HepG2 (cell line): ENCODE measurements at regions not wholly inside any gene's neighbourhood (a gene's known extent, or its start where the extent isn't known, plus 50 kb on each side); places are given as distances from the start of the nearest gene placed in this dataset.

Experiments used
- TSC22D2 ChIP-seq: sonication (generic); formaldehyde crosslinking; IDR thresholded peaks from 2 replicates; pipeline ENCODE4 v1.5.1; 2020; ENCODE audit warnings: missing genetic modification reagents, mild to moderate bottlenecking, borderline replicate concordance
- ZMYM2 ChIP-seq: sonication (generic); formaldehyde crosslinking; IDR thresholded peaks from 2 replicates; pipeline ENCODE4 v1.8.0; 2022; ENCODE audit warnings: mild to moderate bottlenecking, missing genetic modification reagents
- ZNF33A ChIP-seq: sonication (generic); formaldehyde crosslinking; IDR thresholded peaks from 2 replicates; pipeline ENCODE4 v1.5.1; 2020; ENCODE audit warnings: missing genetic modification reagents, mild to moderate bottlenecking, moderate library complexity, borderline replicate concordance
- ZNF382 ChIP-seq: sonication (generic); formaldehyde crosslinking; IDR thresholded peaks from 2 replicates; pipeline ENCODE4 v1.5.0; 2020; ENCODE audit warnings: missing genetic modification reagents, mild to moderate bottlenecking, borderline replicate concordance
- TF ChIP-seq, protein P1 (sequence below): sonication (generic); formaldehyde crosslinking; IDR thresholded peaks from 2 replicates; pipeline ENCODE4 v1.4.0; 2020; ENCODE audit warnings: missing genetic modification reagents
- TF ChIP-seq, protein P2 (sequence below): sonication (generic); formaldehyde crosslinking; IDR thresholded peaks from 2 replicates; pipeline ENCODE4 v1.4.0; 2020; ENCODE audit warnings: missing genetic modification reagents

DNA sequence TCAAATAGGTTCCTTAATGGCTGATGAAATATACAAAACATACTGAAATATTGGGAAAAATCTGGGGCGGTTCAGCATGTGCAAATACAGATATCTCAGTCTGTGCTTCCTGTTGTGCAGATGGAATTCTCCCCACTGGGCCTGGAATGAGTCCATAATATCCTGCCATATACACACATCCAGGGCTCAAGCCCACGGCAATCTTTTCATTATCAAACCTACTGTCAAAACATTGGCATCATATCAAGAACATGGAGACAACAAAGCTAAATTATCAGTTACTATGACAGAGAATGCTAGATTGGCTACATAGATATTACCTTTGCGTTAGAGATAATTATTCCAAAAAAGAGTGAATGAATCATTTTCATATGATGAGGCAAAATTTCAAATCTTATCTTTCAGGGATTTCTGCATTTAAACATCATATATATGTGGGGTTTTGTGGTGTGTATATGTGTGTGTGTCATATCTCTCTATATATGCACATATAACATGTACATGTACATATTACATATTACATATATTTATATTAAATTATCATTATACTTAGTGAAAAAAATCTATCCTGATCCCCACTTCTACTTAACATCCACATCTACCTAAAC is 713.3 kb downstream of the GBE1 start (continued):
- TF ChIP-seq ZNF382 (CRISPR knock-in tag) = no peak
- TF ChIP-seq, protein P1, sequence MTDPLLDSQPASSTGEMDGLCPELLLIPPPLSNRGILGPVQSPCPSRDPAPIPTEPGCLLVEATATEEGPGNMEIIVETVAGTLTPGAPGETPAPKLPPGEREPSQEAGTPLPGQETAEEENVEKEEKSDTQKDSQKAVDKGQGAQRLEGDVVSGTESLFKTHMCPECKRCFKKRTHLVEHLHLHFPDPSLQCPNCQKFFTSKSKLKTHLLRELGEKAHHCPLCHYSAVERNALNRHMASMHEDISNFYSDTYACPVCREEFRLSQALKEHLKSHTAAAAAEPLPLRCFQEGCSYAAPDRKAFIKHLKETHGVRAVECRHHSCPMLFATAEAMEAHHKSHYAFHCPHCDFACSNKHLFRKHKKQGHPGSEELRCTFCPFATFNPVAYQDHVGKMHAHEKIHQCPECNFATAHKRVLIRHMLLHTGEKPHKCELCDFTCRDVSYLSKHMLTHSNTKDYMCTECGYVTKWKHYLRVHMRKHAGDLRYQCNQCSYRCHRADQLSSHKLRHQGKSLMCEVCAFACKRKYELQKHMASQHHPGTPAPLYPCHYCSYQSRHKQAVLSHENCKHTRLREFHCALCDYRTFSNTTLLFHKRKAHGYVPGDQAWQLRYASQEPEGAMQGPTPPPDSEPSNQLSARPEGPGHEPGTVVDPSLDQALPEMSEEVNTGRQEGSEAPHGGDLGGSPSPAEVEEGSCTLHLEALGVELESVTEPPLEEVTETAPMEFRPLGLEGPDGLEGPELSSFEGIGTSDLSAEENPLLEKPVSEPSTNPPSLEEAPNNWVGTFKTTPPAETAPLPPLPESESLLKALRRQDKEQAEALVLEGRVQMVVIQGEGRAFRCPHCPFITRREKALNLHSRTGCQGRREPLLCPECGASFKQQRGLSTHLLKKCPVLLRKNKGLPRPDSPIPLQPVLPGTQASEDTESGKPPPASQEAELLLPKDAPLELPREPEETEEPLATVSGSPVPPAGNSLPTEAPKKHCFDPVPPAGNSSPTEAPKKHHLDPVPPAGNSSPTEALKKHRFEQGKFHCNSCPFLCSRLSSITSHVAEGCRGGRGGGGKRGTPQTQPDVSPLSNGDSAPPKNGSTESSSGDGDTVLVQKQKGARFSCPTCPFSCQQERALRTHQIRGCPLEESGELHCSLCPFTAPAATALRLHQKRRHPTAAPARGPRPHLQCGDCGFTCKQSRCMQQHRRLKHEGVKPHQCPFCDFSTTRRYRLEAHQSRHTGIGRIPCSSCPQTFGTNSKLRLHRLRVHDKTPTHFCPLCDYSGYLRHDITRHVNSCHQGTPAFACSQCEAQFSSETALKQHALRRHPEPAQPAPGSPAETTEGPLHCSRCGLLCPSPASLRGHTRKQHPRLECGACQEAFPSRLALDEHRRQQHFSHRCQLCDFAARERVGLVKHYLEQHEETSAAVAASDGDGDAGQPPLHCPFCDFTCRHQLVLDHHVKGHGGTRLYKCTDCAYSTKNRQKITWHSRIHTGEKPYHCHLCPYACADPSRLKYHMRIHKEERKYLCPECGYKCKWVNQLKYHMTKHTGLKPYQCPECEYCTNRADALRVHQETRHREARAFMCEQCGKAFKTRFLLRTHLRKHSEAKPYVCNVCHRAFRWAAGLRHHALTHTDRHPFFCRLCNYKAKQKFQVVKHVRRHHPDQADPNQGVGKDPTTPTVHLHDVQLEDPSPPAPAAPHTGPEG (CRISPR knock-in tag) = no peak
- no peak for TF ChIP-seq ZNF33A
- no peak for TF ChIP-seq ZMYM2
- TF ChIP-seq, protein P2, sequence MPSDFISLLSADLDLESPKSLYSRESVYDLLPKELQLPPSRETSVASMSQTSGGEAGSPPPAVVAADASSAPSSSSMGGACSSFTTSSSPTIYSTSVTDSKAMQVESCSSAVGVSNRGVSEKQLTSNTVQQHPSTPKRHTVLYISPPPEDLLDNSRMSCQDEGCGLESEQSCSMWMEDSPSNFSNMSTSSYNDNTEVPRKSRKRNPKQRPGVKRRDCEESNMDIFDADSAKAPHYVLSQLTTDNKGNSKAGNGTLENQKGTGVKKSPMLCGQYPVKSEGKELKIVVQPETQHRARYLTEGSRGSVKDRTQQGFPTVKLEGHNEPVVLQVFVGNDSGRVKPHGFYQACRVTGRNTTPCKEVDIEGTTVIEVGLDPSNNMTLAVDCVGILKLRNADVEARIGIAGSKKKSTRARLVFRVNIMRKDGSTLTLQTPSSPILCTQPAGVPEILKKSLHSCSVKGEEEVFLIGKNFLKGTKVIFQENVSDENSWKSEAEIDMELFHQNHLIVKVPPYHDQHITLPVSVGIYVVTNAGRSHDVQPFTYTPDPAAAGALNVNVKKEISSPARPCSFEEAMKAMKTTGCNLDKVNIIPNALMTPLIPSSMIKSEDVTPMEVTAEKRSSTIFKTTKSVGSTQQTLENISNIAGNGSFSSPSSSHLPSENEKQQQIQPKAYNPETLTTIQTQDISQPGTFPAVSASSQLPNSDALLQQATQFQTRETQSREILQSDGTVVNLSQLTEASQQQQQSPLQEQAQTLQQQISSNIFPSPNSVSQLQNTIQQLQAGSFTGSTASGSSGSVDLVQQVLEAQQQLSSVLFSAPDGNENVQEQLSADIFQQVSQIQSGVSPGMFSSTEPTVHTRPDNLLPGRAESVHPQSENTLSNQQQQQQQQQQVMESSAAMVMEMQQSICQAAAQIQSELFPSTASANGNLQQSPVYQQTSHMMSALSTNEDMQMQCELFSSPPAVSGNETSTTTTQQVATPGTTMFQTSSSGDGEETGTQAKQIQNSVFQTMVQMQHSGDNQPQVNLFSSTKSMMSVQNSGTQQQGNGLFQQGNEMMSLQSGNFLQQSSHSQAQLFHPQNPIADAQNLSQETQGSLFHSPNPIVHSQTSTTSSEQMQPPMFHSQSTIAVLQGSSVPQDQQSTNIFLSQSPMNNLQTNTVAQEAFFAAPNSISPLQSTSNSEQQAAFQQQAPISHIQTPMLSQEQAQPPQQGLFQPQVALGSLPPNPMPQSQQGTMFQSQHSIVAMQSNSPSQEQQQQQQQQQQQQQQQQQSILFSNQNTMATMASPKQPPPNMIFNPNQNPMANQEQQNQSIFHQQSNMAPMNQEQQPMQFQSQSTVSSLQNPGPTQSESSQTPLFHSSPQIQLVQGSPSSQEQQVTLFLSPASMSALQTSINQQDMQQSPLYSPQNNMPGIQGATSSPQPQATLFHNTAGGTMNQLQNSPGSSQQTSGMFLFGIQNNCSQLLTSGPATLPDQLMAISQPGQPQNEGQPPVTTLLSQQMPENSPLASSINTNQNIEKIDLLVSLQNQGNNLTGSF (CRISPR knock-in tag) = no peak
- TF ChIP-seq TSC22D2 (CRISPR knock-in tag) = no peak
